Neural cell (in vitro differentiated cells): ENCODE measurements at regions not wholly inside any gene's neighbourhood (a gene's known extent, or its start where the extent isn't known, plus 50 kb on each side); places are given as distances from the start of the nearest gene placed in this dataset.

Source experiments
- H2AFZ ChIP-seq: fragments of 200-600, 300-800 bp; sonication (generic), shearing (Covaris generic); 2 replicates; pipeline ENCODE4 v1.6.0; 2014; ENCODE audit warnings: low read depth, mild to moderate bottlenecking, antibody characterized with exemption, low read length, moderate library complexity
- H3F3A ChIP-seq: fragments of 200-600 bp; shearing (Covaris generic); 2 replicates; pipeline ENCODE4 v1.6.1; 2016; ENCODE audit warnings: mild to moderate bottlenecking, moderate library complexity, mixed read lengths, antibody characterized with exemption, low read length; ENCODE audit not compliant: insufficient read depth, poor library complexity, severe bottlenecking
- H3K27ac ChIP-seq: fragments of 200-600, 300-800 bp; sonication (generic), shearing (Covaris generic); 2 replicates; pipeline ENCODE4 v1.5.1; 2014; ENCODE audit warnings: mild to moderate bottlenecking, low read length, moderate library complexity
- H3K27me3 ChIP-seq: fragments of 300-800, 200-600 bp; sonication (generic), shearing (Covaris generic); 2 replicates; pipeline ENCODE4 v1.6.0; 2014; ENCODE audit warnings: mild to moderate bottlenecking, low read depth, low read length, moderate library complexity; ENCODE audit not compliant: insufficient read depth
- H3K36me3 ChIP-seq: fragments of 300-800, 200-600 bp; sonication (generic), shearing (Covaris generic); 2 replicates; pipeline ENCODE4 v1.5.1; 2014; ENCODE audit warnings: mild to moderate bottlenecking, antibody characterized with exemption, low read length, moderate library complexity; ENCODE audit not compliant: insufficient read depth
- H3K4me2 ChIP-seq: fragments of 300-800, 200-600 bp; sonication (generic), shearing (Covaris generic); 2 replicates; pipeline ENCODE4 v1.6.0; 2014; ENCODE audit warnings: mild to moderate bottlenecking, low read length
- H3K4me3 ChIP-seq: fragments of 300-800, 200-600 bp; sonication (generic), shearing (Covaris generic); 2 replicates; pipeline ENCODE4 v1.5.1; 2014; ENCODE audit warnings: mild to moderate bottlenecking, low read length, moderate library complexity
- H3K79me2 ChIP-seq: fragments of 200-600 bp; shearing (Covaris generic); replicated peaks from 2 replicates; pipeline ENCODE4 v1.6.0; 2014; ENCODE audit warnings: mild to moderate bottlenecking, low read length, moderate library complexity; ENCODE audit not compliant: insufficient read depth
- H3K9ac ChIP-seq: fragments of 300-800, 200-600 bp; sonication (generic), shearing (Covaris generic); 2 replicates; pipeline ENCODE4 v1.6.1; 2016; ENCODE audit warnings: mild to moderate bottlenecking, low read length, mixed read lengths
- H3K9me2 ChIP-seq: fragments of 200-600 bp; shearing (Covaris generic); 2 replicates; pipeline ENCODE4 v1.6.1; 2016; ENCODE audit warnings: mild to moderate bottlenecking, low read length, mixed read lengths; ENCODE audit not compliant: insufficient read depth
- H3K9me3 ChIP-seq: fragments of 200-600, 300-800 bp; sonication (generic), shearing (Covaris generic); 2 replicates; pipeline ENCODE4 v1.6.1; 2016; ENCODE audit warnings: mild to moderate bottlenecking, mixed run types, low read length, moderate library complexity, mixed read lengths
- H4K20me1 ChIP-seq: fragments of 200-600 bp; shearing (Covaris generic); 2 replicates; pipeline ENCODE4 v1.6.1; 2016; ENCODE audit warnings: mild to moderate bottlenecking, mixed run types; ENCODE audit not compliant: insufficient read depth
- EP300 ChIP-seq: fragments of 450-650 bp; conservative IDR thresholded peaks from 2 replicates; pipeline ENCODE4 v1.6.1; 2014; ENCODE audit warnings: antibody characterized with exemption, mild to moderate bottlenecking, moderate library complexity; ENCODE audit not compliant: poor library complexity, severe bottlenecking
- EZH2 ChIP-seq: fragments of 200-600, 300-800 bp; shearing (Covaris generic), sonication (generic); IDR thresholded peaks from 2 replicates; pipeline ENCODE4 v1.6.1; 2014; ENCODE audit warnings: antibody characterized with exemption, low read length, borderline replicate concordance, mild to moderate bottlenecking; ENCODE audit not compliant: insufficient read depth, poor library complexity, severe bottlenecking
- MXI1 ChIP-seq: fragments of 450-650 bp; conservative IDR thresholded peaks from 2 replicates; pipeline ENCODE4 v1.6.1; 2014; ENCODE audit warnings: antibody characterized with exemption, mild to moderate bottlenecking; ENCODE audit not compliant: poor library complexity, severe bottlenecking
- POLR2AphosphoS5 ChIP-seq: IDR thresholded peaks from 2 replicates; pipeline ENCODE4 v1.6.1; 2012
- RAD21 ChIP-seq: fragments of 450-650 bp; conservative IDR thresholded peaks from 2 replicates; pipeline ENCODE4 v1.6.1; 2014; ENCODE audit warnings: antibody characterized with exemption, mild to moderate bottlenecking, moderate library complexity
- SMC3 ChIP-seq: fragments of 450-650 bp; conservative IDR thresholded peaks from 2 replicates; pipeline ENCODE4 v1.6.1; 2014; ENCODE audit warnings: antibody characterized with exemption, mild to moderate bottlenecking, moderate library complexity; ENCODE audit not compliant: poor library complexity
- TAF1 ChIP-seq: IDR thresholded peaks from 2 replicates; pipeline ENCODE4 v1.6.1; 2012; ENCODE audit warnings: low read depth
- TF ChIP-seq, protein P1 (sequence below): fragments of 450-650 bp; IDR thresholded peaks from 2 replicates; pipeline ENCODE4 v1.5.1; 2014; ENCODE audit warnings: antibody characterized with exemption, mild to moderate bottlenecking, moderate library complexity; ENCODE audit not compliant: poor library complexity, severe bottlenecking
- TF ChIP-seq, protein P2 (sequence below): IDR thresholded peaks from 2 replicates; pipeline ENCODE4 v1.6.1; 2012; ENCODE audit warnings: borderline replicate concordance

DNA sequence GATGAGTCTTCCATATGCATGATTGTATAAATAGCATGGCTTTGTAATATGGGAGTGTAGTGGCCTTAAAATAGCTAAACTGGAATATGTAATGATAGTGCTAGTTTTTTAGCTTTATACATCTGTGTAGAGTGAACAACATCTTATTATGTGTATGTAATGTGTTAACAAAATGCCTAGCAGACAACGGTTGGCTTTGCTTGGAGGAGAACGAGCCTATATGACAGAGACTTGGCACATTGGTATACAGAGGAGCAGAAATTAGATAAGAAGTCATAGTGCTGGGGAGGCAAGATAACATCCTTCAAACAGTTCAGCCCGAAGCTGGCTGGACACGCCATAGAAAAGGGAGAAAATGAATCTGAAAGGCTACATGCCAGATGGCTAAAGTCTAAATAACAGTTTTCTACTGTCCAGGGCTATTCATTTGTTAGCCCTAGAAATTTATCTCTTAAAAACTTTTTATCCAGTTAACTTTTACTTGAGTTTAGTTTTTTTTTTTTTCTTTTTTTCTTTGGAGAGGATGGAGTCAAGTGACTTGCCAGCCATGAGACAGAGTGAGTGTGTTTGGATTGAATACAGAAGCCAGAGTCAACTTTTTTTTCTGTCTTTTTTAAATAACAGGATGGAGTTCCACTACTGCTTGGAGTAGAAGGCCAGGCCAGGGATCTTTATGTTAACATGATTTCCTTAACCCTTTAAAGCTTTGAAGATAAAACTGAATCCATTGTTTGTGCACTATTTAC is 214.4 kb upstream of the ACTBL2 start:
- no peaks in the 10 kb centered on the region for H3K27me3 ChIP-seq
- no peaks in the 10 kb centered on the region for H3K9me2 ChIP-seq
- H3K79me2 ChIP-seq, result no peaks in the 10 kb centered on the region
- no peaks in the 10 kb centered on the region for H3F3A ChIP-seq
- H2AFZ ChIP-seq, result no peak overlapping the region
- H3K9me3 ChIP-seq, result no peaks in the 10 kb centered on the region
- no peaks in the 10 kb centered on the region for H4K20me1 ChIP-seq
- no peaks in the 10 kb centered on the region for H3K36me3 ChIP-seq
- no peak overlapping the region for H3K4me2 ChIP-seq
- no peak overlapping the region for H3K27ac ChIP-seq
- TF ChIP-seq SMC3 (no peak), MXI1 (no peak), EP300 (no peak), RAD21 (no peak), TAF1 (no peak), POLR2AphosphoS5 (no peak), EZH2 (no peak)
- TF ChIP-seq, protein P1, sequence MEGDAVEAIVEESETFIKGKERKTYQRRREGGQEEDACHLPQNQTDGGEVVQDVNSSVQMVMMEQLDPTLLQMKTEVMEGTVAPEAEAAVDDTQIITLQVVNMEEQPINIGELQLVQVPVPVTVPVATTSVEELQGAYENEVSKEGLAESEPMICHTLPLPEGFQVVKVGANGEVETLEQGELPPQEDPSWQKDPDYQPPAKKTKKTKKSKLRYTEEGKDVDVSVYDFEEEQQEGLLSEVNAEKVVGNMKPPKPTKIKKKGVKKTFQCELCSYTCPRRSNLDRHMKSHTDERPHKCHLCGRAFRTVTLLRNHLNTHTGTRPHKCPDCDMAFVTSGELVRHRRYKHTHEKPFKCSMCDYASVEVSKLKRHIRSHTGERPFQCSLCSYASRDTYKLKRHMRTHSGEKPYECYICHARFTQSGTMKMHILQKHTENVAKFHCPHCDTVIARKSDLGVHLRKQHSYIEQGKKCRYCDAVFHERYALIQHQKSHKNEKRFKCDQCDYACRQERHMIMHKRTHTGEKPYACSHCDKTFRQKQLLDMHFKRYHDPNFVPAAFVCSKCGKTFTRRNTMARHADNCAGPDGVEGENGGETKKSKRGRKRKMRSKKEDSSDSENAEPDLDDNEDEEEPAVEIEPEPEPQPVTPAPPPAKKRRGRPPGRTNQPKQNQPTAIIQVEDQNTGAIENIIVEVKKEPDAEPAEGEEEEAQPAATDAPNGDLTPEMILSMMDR, result no peak
- TF ChIP-seq, protein P2, sequence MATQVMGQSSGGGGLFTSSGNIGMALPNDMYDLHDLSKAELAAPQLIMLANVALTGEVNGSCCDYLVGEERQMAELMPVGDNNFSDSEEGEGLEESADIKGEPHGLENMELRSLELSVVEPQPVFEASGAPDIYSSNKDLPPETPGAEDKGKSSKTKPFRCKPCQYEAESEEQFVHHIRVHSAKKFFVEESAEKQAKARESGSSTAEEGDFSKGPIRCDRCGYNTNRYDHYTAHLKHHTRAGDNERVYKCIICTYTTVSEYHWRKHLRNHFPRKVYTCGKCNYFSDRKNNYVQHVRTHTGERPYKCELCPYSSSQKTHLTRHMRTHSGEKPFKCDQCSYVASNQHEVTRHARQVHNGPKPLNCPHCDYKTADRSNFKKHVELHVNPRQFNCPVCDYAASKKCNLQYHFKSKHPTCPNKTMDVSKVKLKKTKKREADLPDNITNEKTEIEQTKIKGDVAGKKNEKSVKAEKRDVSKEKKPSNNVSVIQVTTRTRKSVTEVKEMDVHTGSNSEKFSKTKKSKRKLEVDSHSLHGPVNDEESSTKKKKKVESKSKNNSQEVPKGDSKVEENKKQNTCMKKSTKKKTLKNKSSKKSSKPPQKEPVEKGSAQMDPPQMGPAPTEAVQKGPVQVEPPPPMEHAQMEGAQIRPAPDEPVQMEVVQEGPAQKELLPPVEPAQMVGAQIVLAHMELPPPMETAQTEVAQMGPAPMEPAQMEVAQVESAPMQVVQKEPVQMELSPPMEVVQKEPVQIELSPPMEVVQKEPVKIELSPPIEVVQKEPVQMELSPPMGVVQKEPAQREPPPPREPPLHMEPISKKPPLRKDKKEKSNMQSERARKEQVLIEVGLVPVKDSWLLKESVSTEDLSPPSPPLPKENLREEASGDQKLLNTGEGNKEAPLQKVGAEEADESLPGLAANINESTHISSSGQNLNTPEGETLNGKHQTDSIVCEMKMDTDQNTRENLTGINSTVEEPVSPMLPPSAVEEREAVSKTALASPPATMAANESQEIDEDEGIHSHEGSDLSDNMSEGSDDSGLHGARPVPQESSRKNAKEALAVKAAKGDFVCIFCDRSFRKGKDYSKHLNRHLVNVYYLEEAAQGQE, result no peak
- H3K4me3 ChIP-seq, result no peak overlapping the region
- no peak overlapping the region for H3K9ac ChIP-seq

GRCh38 chr5:57696389-57696769 is 213.8 kb upstream of the ACTBL2 start:
- no peak overlapping the region for H3K9ac ChIP-seq
- H3K4me2 ChIP-seq, result no peak overlapping the region
- no peak overlapping the region for H3K4me3 ChIP-seq
- TF ChIP-seq EP300 (no peak), EZH2 (no peak), RAD21 (no peak), SMC3 (no peak), TAF1 (no peak), MXI1 (no peak), POLR2AphosphoS5 (no peak)
- TF ChIP-seq, protein P2, result no peak
- TF ChIP-seq, protein P1, result no peak
- H3K9me2 ChIP-seq, result no peaks in the 10 kb centered on the region
- no peak overlapping the region for H2AFZ ChIP-seq
- no peaks in the 10 kb centered on the region for H3K36me3 ChIP-seq
- H3K9me3 ChIP-seq, result no peaks in the 10 kb centered on the region
- H3K79me2 ChIP-seq, result no peaks in the 10 kb centered on the region
- no peaks in the 10 kb centered on the region for H3K27me3 ChIP-seq
- H3F3A ChIP-seq, result no peaks in the 10 kb centered on the region
- H4K20me1 ChIP-seq, result no peaks in the 10 kb centered on the region
- H3K27ac ChIP-seq, result no peak overlapping the region
